Vagina (tissue), 2 donors: ENCODE measurements at regions not wholly inside any gene's neighbourhood (a gene's known extent, or its start where the extent isn't known, plus 50 kb on each side); places are given as distances from the start of the nearest gene placed in this dataset.

ENCODE experiments used
- DNase-seq, 2 donors: peaks; one replicate each; pipeline ENCODE4 v3.0.0-alpha.2; 2017; ENCODE audit errors: extremely low spot score in 2 of 2
- H3K27ac ChIP-seq: fragments of 200-600 bp; sonication (generic); one replicate; pipeline ENCODE4 v1.5.1; 2019
- H3K27me3 ChIP-seq: fragments of 200-600 bp; sonication (generic); one replicate; pipeline ENCODE4 v1.5.1; 2019
- H3K36me3 ChIP-seq, 2 donors: fragments of 200-600 bp; sonication (generic); one replicate each; pipeline ENCODE4 v1.5.1; 2017 to 2019
- H3K4me1 ChIP-seq: fragments of 200-600 bp; sonication (generic); one replicate; pipeline ENCODE4 v1.5.1; 2019
- H3K4me3 ChIP-seq, 2 donors: fragments of 200-600 bp; sonication (generic); 1 replicate in 1 of 2; 2 replicates in 1 of 2; pipeline ENCODE4 v1.5.1; 2016 to 2019
- H3K9me3 ChIP-seq: fragments of 200-600 bp; sonication (generic); one replicate; pipeline ENCODE4 v1.5.1; 2019
- POLR2A ChIP-seq, 2 donors: fragments of 450-650 bp; IDR thresholded peaks; one replicate each; pipeline ENCODE4 v1.6.1; 2017; ENCODE audit warnings: antibody characterized with exemption in 2 of 2, mild to moderate bottlenecking in 2 of 2, moderate library complexity in 2 of 2
- POLR2AphosphoS5 ChIP-seq, 2 donors: sonication (generic); formaldehyde crosslinking; IDR thresholded peaks; one replicate each; pipeline ENCODE4 v1.9.0; 2017; ENCODE audit warnings: antibody characterized with exemption in 2 of 2, mild to moderate bottlenecking in 2 of 2, low read depth in 1 of 2; ENCODE audit not compliant: insufficient read depth in 1 of 2
- intact Hi-C: fragments of 100-400 bp; cut with DNase I; formaldehyde crosslinking; loops from one replicate; pipeline ENCODE4 v1.15.1; 2023
- TF ChIP-seq, protein P1 (sequence below), 3 experiments: fragments of 450-650 bp in 2 of 3; fragments of 200-600 bp in 1 of 3; sonication (generic) in 1 of 3; IDR thresholded peaks; one replicate each; pipeline ENCODE4 v1.5.1; 2017 to 2019; ENCODE audit warnings: antibody characterized with exemption in 3 of 3, mild to moderate bottlenecking in 2 of 3, moderate library complexity in 2 of 3

DNA sequence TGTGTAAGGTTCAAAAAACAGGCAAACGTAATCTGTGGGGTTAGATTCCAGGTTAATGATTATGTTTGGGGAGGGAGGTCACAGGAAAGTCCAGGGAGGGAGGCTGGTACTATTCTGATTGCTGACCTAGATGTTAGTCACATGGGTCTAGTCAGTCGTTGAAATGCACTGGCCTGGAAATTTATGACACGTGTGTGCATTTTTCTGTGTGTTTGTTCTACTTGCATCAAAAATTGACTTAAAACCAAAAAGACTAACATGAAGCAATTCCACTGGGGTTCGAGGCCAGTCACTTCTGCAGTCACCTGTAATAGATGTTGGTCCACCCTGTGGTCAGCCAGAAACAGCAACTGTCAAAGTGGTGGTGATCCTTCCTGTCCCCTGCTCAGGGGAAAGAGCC lies 104.2 kb upstream of the MLN start:
- intact Hi-C loops, result no loop called here
- H3K27me3 ChIP-seq, result no peaks in the 10 kb centered on the region
- H3K4me3 ChIP-seq, result no peak overlapping the region
- H3K9me3 ChIP-seq, result no peaks in the 10 kb centered on the region
- H3K27ac ChIP-seq, result no peak overlapping the region
- H3K36me3 ChIP-seq, result no peaks in the 10 kb centered on the region
- TF ChIP-seq, protein P1, sequence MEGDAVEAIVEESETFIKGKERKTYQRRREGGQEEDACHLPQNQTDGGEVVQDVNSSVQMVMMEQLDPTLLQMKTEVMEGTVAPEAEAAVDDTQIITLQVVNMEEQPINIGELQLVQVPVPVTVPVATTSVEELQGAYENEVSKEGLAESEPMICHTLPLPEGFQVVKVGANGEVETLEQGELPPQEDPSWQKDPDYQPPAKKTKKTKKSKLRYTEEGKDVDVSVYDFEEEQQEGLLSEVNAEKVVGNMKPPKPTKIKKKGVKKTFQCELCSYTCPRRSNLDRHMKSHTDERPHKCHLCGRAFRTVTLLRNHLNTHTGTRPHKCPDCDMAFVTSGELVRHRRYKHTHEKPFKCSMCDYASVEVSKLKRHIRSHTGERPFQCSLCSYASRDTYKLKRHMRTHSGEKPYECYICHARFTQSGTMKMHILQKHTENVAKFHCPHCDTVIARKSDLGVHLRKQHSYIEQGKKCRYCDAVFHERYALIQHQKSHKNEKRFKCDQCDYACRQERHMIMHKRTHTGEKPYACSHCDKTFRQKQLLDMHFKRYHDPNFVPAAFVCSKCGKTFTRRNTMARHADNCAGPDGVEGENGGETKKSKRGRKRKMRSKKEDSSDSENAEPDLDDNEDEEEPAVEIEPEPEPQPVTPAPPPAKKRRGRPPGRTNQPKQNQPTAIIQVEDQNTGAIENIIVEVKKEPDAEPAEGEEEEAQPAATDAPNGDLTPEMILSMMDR (IDR thresholded peaks at IDR 0.05), result no peak
- TF ChIP-seq POLR2AphosphoS5 (IDR thresholded peaks at IDR 0.05; ENCODE audit: insufficient read depth in 1 of 2, low read depth in 1 of 2) (no peak), POLR2A (IDR thresholded peaks at IDR 0.05) (no peak)
- H3K4me1 ChIP-seq, result peaks cover 31% of the 10 kb centered on the region
- DNase-seq, result no peak

DNA sequence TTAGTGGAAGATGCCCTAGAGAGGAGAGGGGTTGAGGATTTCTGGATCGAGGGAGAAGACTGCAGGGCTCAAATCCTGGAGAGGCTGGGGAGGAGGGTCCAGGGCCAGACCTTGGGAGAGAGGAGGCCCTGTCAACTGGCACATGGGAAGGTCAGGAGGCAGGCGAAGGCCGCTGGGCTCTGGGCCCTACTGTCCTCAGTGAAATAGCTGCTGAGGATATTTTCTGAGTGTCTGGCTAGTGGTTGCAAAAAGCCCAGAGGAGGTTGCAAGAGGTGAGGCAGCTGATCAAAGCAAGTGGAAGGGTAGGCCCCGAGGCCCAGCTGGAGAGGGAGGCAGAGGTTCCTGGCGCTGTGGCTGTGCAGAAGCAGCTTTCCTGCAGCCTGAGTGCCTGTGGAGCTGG lies 103.4 kb upstream of the MLN start:
- intact Hi-C loops, result no loop called here

DNA sequence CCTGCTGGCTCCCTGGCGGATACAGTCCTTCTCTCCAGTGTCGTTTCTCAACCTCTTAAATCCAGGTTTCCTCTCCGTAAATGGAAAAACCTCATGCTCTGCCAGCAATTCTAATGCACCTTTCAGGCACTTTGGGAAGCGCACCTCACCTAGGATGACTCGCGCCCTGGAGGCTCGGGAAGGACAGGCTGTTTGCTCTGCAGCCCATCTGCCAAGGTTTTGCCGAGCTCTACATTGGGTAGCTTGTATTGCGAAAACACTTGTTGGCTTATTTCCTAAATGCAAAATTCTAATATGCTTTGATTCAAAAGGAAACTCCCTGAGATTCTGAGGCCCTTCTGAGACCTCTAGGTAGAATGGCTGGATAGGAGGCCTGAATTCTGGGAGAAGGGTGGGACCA lies 102.6 kb upstream of the MLN start:
- Histone ChIP-seq H3K9me3 (no peaks in the 10 kb centered on the region), H3K36me3 (no peaks in the 10 kb centered on the region), H3K4me1 (peaks cover 15% of the 10 kb centered on the region), H3K27me3 (no peaks in the 10 kb centered on the region), H3K27ac (no peak overlapping the region), H3K4me3 (no peak overlapping the region)
- TF ChIP-seq, protein P1 (IDR thresholded peaks at IDR 0.05), result no peak
- TF ChIP-seq POLR2A (IDR thresholded peaks at IDR 0.05), result no peak
- no peak for TF ChIP-seq POLR2AphosphoS5 (IDR thresholded peaks at IDR 0.05; ENCODE audit: insufficient read depth in 1 of 2, low read depth in 1 of 2)
- DNase-seq, result no peak
- intact Hi-C loops, result no loop called here

More for the DNA sequence above, 103.4 kb upstream of the MLN start:
- DNase-seq, result no peak
- H3K9me3 ChIP-seq, result no peaks in the 10 kb centered on the region
- TF ChIP-seq POLR2AphosphoS5 (IDR thresholded peaks at IDR 0.05; ENCODE audit: insufficient read depth in 1 of 2, low read depth in 1 of 2) (no peak), POLR2A (IDR thresholded peaks at IDR 0.05) (no peak)
- TF ChIP-seq, protein P1 (IDR thresholded peaks at IDR 0.05), result no peak
- no peak overlapping the region for H3K4me3 ChIP-seq
- no peaks in the 10 kb centered on the region for H3K36me3 ChIP-seq
- H3K27me3 ChIP-seq, result no peaks in the 10 kb centered on the region
- H3K27ac ChIP-seq, result no peak overlapping the region
- peaks cover 23% of the 10 kb centered on the region for H3K4me1 ChIP-seq

DNA sequence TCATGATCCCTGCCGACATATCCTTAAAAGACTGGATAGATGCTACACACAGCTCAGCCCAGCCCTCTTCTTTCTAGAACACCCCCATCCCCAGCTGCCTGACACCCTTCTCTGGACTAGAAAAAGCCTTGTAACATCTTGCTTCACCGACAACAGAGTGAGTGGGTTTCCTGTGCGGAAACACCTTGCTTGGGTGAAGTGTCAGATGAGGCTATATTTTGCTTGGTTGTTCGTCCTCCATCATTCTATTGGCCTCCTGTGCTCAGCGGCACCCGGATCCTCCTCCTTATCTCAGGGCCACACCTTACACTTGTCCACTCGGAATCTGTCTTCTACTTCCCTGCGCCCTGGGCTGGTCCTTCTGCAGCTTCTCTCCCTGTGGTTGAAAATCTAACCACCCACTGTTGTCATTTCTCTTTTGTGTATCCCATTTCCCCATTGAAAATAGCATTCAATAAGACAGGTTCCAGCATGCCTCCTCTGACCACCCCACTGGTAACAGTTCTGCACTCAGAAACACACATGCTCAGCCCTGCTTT lies 101.3 kb upstream of the MLN start:
- no peaks in the 10 kb centered on the region for H3K36me3 ChIP-seq
- no peak overlapping the region for H3K4me3 ChIP-seq
- DNase-seq, result no peak
- H3K27ac ChIP-seq, result no peak overlapping the region
- TF ChIP-seq, protein P1 (IDR thresholded peaks at IDR 0.05), result no peak
- TF ChIP-seq POLR2AphosphoS5 (IDR thresholded peaks at IDR 0.05; ENCODE audit: insufficient read depth in 1 of 2, low read depth in 1 of 2), result no peak
- no peak for TF ChIP-seq POLR2A (IDR thresholded peaks at IDR 0.05)
- peaks cover 13% of the 10 kb centered on the region for H3K4me1 ChIP-seq
- no peaks in the 10 kb centered on the region for H3K27me3 ChIP-seq
- intact Hi-C loops, result no loop called here
- H3K9me3 ChIP-seq, result no peaks in the 10 kb centered on the region

DNA sequence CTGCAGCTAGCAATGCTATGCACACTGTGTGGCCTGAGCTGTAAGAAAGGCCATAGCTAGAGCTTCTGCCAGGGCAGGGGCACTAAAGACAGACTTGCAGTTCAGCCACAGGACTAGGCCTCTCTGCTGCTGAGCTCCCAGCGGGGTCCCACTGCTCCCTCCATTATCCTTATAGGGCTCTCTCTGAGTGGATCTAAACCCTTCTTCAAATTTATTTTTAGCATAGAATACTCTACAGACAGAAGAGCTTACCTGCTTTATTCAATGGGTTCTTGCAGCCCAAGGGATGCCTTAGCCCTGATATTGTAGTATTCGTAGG lies 100.9 kb upstream of the MLN start:
- Histone ChIP-seq H3K4me1 (peaks cover 13% of the 10 kb centered on the region), H3K9me3 (no peaks in the 10 kb centered on the region), H3K27ac (no peak overlapping the region), H3K36me3 (no peaks in the 10 kb centered on the region), H3K27me3 (no peaks in the 10 kb centered on the region), H3K4me3 (no peak overlapping the region)
- DNase-seq, result no peak
- intact Hi-C loops, result no loop called here
- TF ChIP-seq POLR2AphosphoS5 (IDR thresholded peaks at IDR 0.05; ENCODE audit: insufficient read depth in 1 of 2, low read depth in 1 of 2) (no peak), POLR2A (IDR thresholded peaks at IDR 0.05) (no peak)
- TF ChIP-seq, protein P1 (IDR thresholded peaks at IDR 0.05), result no peak
